GM12872 (cell line): ENCODE measurements at regions not wholly inside any gene's neighbourhood (a gene's known extent, or its start where the extent isn't known, plus 50 kb on each side); places are given as distances from the start of the nearest gene placed in this dataset.

Experiments used
- CTCF ChIP-seq: IDR thresholded peaks from 3 replicates; pipeline ENCODE4 v1.5.1; 2011; ENCODE audit warnings: low read depth, mild to moderate bottlenecking, low read length, moderate library complexity; ENCODE audit not compliant: insufficient read depth

- TF ChIP-seq CTCF, result no peak
Measured at GRCh38 chr13:105692769-105693168, 842.7 kb downstream of the EFNB2 start.

GRCh38 chr13:105684216-105684615, 851.2 kb downstream of the EFNB2 start:
- TF ChIP-seq CTCF, result no peak

GRCh38 chr13:105679838-105680237, 855.6 kb downstream of the EFNB2 start:
- TF ChIP-seq CTCF, result no peak

- TF ChIP-seq CTCF, result no peak
Measured at GRCh38 chr13:105678072-105678471, 857.4 kb downstream of the EFNB2 start.

GRCh38 chr13:105672881-105673280, 862.6 kb downstream of the EFNB2 start:
- TF ChIP-seq CTCF, result no peak

- no peak for TF ChIP-seq CTCF
Measured at GRCh38 chr13:105670179-105670990, 865.1 kb downstream of the EFNB2 start.

GRCh38 chr13:105665284-105665683, 870.2 kb downstream of the EFNB2 start:
- TF ChIP-seq CTCF, result no peak
